GM10266 (cell line): ENCODE measurements at regions not wholly inside any gene's neighbourhood (a gene's known extent, or its start where the extent isn't known, plus 50 kb on each side); places are given as distances from the start of the nearest gene placed in this dataset.
"Not testable (repeated sequence)": the region's sequence is repeated elsewhere in the genome, so short reads cannot be mapped to it uniquely, and the experiment has no call there.

Source experiments
- DNase-seq: peaks from one replicate; pipeline ENCODE4 v3.0.0; 2012; ENCODE audit errors: extremely low spot score
- TF ChIP-seq, protein P1 (sequence below): IDR thresholded peaks from 2 replicates; pipeline ENCODE4 v1.5.1; 2012; ENCODE audit warnings: mild to moderate bottlenecking, low read depth; ENCODE audit not compliant: control insufficient read depth, insufficient read depth; ENCODE audit errors: missing control alignments

DNA sequence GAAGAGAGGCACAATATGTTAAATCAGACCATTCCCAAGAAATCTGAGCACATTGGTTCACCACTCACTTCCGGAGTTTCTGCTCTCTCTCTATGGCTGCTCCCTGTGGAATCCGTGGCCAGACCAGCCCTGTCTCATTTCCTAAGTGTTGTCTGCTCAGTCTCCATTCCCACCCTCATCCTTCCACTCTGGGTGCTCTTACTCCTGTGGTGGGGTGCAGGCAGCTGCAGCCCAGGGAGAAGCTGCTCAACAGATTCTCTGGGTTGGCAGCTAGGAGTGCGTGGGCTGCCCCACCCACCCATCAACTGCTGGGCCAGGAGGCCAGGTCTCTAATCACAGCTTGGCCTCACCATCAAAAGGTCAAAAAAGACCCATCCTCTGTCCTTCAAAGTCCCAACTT lies 98.3 kb downstream of the ARL4C start:
- DNase-seq = no peak
- TF ChIP-seq, protein P1, sequence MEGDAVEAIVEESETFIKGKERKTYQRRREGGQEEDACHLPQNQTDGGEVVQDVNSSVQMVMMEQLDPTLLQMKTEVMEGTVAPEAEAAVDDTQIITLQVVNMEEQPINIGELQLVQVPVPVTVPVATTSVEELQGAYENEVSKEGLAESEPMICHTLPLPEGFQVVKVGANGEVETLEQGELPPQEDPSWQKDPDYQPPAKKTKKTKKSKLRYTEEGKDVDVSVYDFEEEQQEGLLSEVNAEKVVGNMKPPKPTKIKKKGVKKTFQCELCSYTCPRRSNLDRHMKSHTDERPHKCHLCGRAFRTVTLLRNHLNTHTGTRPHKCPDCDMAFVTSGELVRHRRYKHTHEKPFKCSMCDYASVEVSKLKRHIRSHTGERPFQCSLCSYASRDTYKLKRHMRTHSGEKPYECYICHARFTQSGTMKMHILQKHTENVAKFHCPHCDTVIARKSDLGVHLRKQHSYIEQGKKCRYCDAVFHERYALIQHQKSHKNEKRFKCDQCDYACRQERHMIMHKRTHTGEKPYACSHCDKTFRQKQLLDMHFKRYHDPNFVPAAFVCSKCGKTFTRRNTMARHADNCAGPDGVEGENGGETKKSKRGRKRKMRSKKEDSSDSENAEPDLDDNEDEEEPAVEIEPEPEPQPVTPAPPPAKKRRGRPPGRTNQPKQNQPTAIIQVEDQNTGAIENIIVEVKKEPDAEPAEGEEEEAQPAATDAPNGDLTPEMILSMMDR = no peak

DNA sequence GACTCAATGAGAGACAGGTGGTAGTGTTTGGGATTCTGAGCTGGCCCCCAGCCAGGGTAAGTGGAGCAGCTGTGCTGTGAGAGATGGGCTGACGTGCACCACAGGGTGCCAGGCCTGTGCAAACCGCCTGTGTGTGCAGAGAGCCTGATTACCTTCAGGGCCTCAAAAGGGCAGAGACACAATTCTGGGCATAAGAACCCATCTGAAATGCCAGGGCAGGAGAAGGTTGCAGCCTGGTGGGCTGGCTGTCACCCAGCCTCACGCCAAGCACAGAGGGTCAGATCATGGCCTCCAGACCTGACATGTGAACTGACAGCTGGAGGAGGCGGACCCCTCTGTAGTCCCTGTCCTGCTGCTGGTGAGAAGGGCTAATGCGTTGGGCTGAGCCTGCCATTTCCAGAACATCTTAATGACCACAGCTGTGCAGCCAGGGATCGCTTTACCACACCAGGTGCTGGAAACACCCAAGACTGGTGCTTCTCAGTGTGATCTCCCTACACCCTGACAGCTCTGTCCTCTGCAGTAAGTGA lies 100.9 kb downstream of the ARL4C start:
- DNase-seq = no peak
- TF ChIP-seq, protein P1 = no peak

DNA sequence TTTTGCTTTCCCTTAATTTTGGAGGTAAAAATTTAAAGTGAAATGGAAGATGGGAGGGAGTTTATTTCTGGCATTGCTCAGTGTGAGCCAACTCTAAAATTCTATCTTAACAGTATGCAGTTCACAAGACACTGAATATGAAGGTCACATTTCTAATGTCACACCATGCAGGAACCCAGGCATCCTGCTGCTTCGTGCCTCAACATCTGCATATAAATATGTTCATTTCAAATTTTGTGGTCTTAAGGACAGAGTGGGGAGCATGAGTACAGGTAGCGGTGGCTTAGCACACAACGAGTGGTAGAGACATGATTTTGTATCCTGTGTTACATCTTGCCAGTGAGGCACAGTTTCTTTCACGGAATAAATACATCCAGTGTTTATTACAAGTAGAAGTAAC lies 102.4 kb downstream of the ARL4C start:
- DNase-seq = no peak
- TF ChIP-seq, protein P1 = no peak

DNA sequence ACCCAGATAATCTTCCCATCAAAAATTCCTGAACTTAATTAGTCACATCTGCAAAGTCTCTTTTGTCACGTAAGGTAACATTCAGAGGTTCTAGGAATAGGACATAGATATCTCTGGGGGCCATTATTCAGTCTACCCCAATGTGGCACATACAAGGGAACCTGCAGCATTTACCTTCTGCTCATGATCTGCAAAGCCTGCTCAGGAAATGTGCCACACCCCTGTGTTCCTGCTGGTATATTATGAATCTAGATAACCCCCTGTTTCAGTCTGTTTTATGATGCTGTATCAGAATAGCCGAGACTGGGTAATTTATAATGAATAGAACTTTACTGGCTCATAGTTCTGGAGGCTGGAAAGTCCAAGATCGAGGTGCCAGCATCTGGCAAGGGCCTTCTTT lies 103.5 kb downstream of the ARL4C start:
- no peak for DNase-seq
- TF ChIP-seq, protein P1 = no peak

DNA sequence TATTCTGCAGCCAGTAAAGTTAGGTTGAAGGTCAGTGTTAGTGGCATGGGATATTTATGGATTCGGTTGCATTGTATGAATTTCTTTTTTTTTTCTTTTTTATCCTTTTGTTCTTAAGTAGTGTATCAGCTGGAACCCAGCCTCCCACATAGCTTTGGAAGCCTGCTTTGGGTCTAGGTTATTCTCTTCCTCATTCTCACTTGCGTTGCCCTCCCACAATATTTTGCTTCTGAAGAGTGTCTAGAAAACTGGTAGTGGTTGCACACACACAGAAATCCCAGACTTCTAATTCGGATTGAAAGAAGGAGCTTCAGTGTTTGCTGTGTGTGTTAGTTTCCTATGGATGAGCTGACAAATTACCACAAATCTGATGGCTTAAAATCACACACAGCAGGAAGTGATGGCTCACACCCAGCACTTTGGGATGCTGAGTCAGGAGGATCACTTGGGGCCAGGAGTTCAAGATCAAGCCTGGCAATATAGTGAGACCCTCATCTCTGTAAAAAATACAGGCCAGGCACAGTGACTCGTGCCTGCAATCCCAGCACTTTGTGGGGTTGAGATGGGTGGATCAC lies 104.8 kb downstream of the ARL4C start:
- TF ChIP-seq, protein P1 = no peak
- DNase-seq = no peak

DNA sequence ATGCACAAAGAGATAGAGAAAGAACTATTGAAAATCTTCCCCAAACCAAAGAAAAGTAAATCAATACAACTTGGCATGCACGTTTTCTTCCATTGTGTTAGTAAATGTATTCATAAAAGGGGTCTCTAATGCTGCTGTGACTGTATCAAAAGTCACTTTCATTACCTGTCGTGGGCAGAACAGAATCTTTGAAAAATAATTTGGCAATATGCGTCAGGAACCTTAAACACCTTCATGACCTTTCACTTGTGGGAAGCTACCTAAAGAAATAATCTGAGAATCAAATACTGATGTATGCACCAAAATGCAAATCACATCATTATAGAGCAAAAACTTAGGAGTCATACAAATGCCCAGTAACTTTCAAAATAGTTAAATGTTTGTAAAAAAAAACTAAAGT lies 105.3 kb downstream of the ARL4C start:
- no peak for DNase-seq
- TF ChIP-seq, protein P1 = no peak

DNA sequence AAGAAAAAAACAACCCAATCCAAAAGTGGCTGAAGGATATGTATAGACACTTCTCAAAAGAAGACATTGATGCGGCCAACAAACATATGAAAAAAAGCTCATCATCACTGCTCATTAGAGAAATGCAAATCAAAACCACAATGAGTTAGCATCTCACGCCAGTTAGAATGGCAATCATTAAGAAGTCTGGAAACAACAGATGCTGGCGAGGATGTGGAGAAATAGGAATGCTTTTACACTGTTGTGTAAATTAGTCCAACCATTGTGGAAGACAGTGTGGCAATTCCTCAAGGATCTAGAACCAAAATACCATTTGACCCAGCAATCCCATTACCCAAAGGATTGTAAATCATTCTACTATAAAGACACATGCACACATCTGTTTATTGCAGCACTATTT lies 107.2 kb downstream of the ARL4C start:
- not testable (repeated sequence) for DNase-seq

DNA sequence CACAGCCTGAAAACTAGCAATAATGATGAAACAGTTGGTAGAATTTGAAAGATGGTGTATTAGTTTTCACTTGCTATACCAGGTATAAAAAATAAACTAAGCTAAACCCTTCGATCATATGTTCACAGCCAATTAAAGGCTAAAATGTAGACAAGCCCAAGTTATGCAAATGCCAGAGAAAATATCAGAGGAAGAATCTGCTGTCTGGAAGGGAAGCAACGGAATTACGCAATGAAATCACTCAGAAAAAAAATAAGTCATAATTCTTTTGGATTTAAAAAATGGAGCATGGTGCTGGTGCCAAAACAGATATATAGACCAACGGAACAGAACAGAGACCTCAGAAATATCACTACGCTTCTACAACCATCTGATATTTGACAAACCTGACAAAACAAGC lies 108.3 kb downstream of the ARL4C start:
- DNase-seq = no peak
- TF ChIP-seq, protein P1 = no peak
